Tibial nerve (tissue), 4 donors: ENCODE measurements at regions not wholly inside any gene's neighbourhood (a gene's known extent, or its start where the extent isn't known, plus 50 kb on each side); places are given as distances from the start of the nearest gene placed in this dataset.

ENCODE experiments used
- DNase-seq, 2 donors: peaks; one replicate each; pipeline ENCODE4 v3.0.0-alpha.2; 2019; ENCODE audit warnings: low spot score in 2 of 2
- H3K27ac ChIP-seq, 4 donors: fragments of 200-600 bp; sonication (generic) in 3 of 4; one replicate each; pipeline ENCODE4 v1.5.1; 2017 to 2019; ENCODE audit warnings: mild to moderate bottlenecking in 1 of 4
- H3K27me3 ChIP-seq, 2 donors: fragments of 200-600 bp; sonication (generic) in 1 of 2; one replicate each; pipeline versions ENCODE4 v1.5.1 to v1.6.0; 2017 to 2019
- H3K36me3 ChIP-seq, 3 donors: fragments of 200-600 bp; sonication (generic); one replicate each; pipeline ENCODE4 v1.5.1; 2018 to 2019
- H3K4me1 ChIP-seq, 4 donors: fragments of 200-600 bp; sonication (generic) in 3 of 4; one replicate each; pipeline ENCODE4 v1.5.1; 2017 to 2019
- H3K4me3 ChIP-seq, 4 donors: fragments of 200-600 bp; sonication (generic) in 3 of 4; one replicate each; pipeline ENCODE4 v1.5.1; 2017 to 2019; ENCODE audit warnings: mild to moderate bottlenecking in 1 of 4, moderate library complexity in 1 of 4
- H3K9me3 ChIP-seq, 4 donors: fragments of 200-600 bp; sonication (generic) in 3 of 4; one replicate each; pipeline ENCODE4 v1.5.1; 2017 to 2019
- CTCF ChIP-seq, 5 experiments: fragments of 200-600 bp in 3 of 5; fragments of 450-650 bp in 2 of 5; sonication (generic) in 3 of 5; IDR thresholded peaks; one replicate each; pipeline ENCODE4 v1.5.1; 2016 to 2019; ENCODE audit warnings: antibody characterized with exemption in 5 of 5, mild to moderate bottlenecking in 3 of 5, moderate library complexity in 2 of 5
- EP300 ChIP-seq, 2 donors: sonication (generic); formaldehyde crosslinking; IDR thresholded peaks; one replicate each; pipeline ENCODE4 v1.6.1; 2017; ENCODE audit warnings: antibody characterized with exemption in 2 of 2, mild to moderate bottlenecking in 1 of 2
- POLR2A ChIP-seq, 2 donors: fragments of 450-650 bp; IDR thresholded peaks; one replicate each; pipeline ENCODE4 v1.6.1; 2017; ENCODE audit warnings: antibody characterized with exemption in 2 of 2, mild to moderate bottlenecking in 2 of 2, moderate library complexity in 2 of 2
- WGBS, 2 donors: methylation state at CpG; one replicate each; pipeline ENCODE4 v1.1.5; 2018; 5-methylcytosine and 5-hydroxymethylcytosine counted together

- no peaks in the 10 kb centered on the region for H3K4me1 ChIP-seq
- no peak for DNase-seq
These were observed 207.3 kb downstream of the LRIG3 start for GRCh38 chr12:58712976-58713375.

GRCh38 chr12:58719161-58719560, 201.1 kb downstream of the LRIG3 start:
- no peaks in the 10 kb centered on the region for H3K36me3 ChIP-seq
- H3K4me1 ChIP-seq: no peaks in the 10 kb centered on the region
- DNase-seq: no peak
- no peaks in the 10 kb centered on the region for H3K27me3 ChIP-seq
- 78 to 80% methylated on average over 1 of the region's 1 CpG for WGBS, 2 donors
- no peak for TF ChIP-seq POLR2A (IDR thresholded peaks at IDR 0.05)
- no peak for TF ChIP-seq EP300 (IDR thresholded peaks at IDR 0.05)
- peaks cover 0 to 3% (median 0%) of the 10 kb centered on the region in 4 donors for H3K9me3 ChIP-seq
- H3K27ac ChIP-seq: no peak overlapping the region
- H3K4me3 ChIP-seq: no peak overlapping the region

More at GRCh38 chr12:58712976-58713375, 207.3 kb downstream of the LRIG3 start:
- Histone ChIP-seq H3K9me3 (peaks cover 0 to 19% (median 0%) of the 10 kb centered on the region in 4 donors), H3K36me3 (no peaks in the 10 kb centered on the region), H3K27ac (no peak overlapping the region), H3K27me3 (no peaks in the 10 kb centered on the region), H3K4me3 (no peak overlapping the region)
- WGBS, 2 donors: 78 to 82% methylated on average over 1 of the region's 1 CpG
- TF ChIP-seq POLR2A (IDR thresholded peaks at IDR 0.05) (no peak), CTCF (IDR thresholded peaks at IDR 0.05) (no peak), EP300 (IDR thresholded peaks at IDR 0.05) (no peak)

GRCh38 chr12:58720421-58720820, 199.9 kb downstream of the LRIG3 start:
- Histone ChIP-seq H3K27me3 (no peaks in the 10 kb centered on the region), H3K4me1 (no peaks in the 10 kb centered on the region), H3K9me3 (no peaks in the 10 kb centered on the region), H3K36me3 (no peaks in the 10 kb centered on the region), H3K4me3 (no peak overlapping the region), H3K27ac (no peak overlapping the region)
- no peak for DNase-seq
- TF ChIP-seq CTCF (IDR thresholded peaks at IDR 0.05) (no peak), POLR2A (IDR thresholded peaks at IDR 0.05) (no peak), EP300 (IDR thresholded peaks at IDR 0.05) (no peak)

- H3K9me3 ChIP-seq: no peaks in the 10 kb centered on the region
- DNase-seq: no peak
- no peak for TF ChIP-seq POLR2A (IDR thresholded peaks at IDR 0.05)
- no peaks in the 10 kb centered on the region for H3K36me3 ChIP-seq
- H3K4me1 ChIP-seq: no peaks in the 10 kb centered on the region
- no peaks in the 10 kb centered on the region for H3K27me3 ChIP-seq
- no peak overlapping the region for H3K27ac ChIP-seq
- 72 to 80% methylated on average over 5 of the region's 5 CpGs for WGBS, 2 donors
- no peak overlapping the region for H3K4me3 ChIP-seq
These were observed 194.8 kb downstream of the LRIG3 start for GRCh38 chr12:58725400-58726105.

GRCh38 chr12:58727521-58727920, 192.8 kb downstream of the LRIG3 start:
- WGBS, 2 donors: 63 to 68% methylated on average over 6 of the region's 6 CpGs
- H3K4me3 ChIP-seq: no peak overlapping the region
- H3K36me3 ChIP-seq: no peaks in the 10 kb centered on the region
- no peaks in the 10 kb centered on the region for H3K27me3 ChIP-seq
- no peaks in the 10 kb centered on the region for H3K9me3 ChIP-seq
- DNase-seq: no peak
- TF ChIP-seq EP300 (IDR thresholded peaks at IDR 0.05) (no peak), CTCF (IDR thresholded peaks at IDR 0.05) (no peak), POLR2A (IDR thresholded peaks at IDR 0.05) (no peak)
- no peak overlapping the region for H3K27ac ChIP-seq
- no peaks in the 10 kb centered on the region for H3K4me1 ChIP-seq

- 74 to 77% methylated on average over 1 of the region's 1 CpG for WGBS, 2 donors
- H3K9me3 ChIP-seq: no peaks in the 10 kb centered on the region
- DNase-seq: no peak
- H3K4me3 ChIP-seq: no peak overlapping the region
- no peaks in the 10 kb centered on the region for H3K36me3 ChIP-seq
- no peaks in the 10 kb centered on the region for H3K4me1 ChIP-seq
- no peak for TF ChIP-seq CTCF (IDR thresholded peaks at IDR 0.05)
- H3K27me3 ChIP-seq: no peaks in the 10 kb centered on the region
- H3K27ac ChIP-seq: no peak overlapping the region
These were observed 191.9 kb downstream of the LRIG3 start for GRCh38 chr12:58728397-58728796.
